Esophagus squamous epithelium (tissue), 5 donors: ENCODE measurements at regions not wholly inside any gene's neighbourhood (a gene's known extent, or its start where the extent isn't known, plus 50 kb on each side); places are given as distances from the start of the nearest gene placed in this dataset.

ENCODE experiments used
- DNase-seq: peaks from one replicate; lab custom pipeline; 2025; lab: John Stamatoyannopoulos, UW
- H3K27ac ChIP-seq, 4 donors: fragments of 200-600 bp; sonication (generic); one replicate each; pipeline ENCODE4 v1.5.1; 2016 to 2019; ENCODE audit warnings: mild to moderate bottlenecking in 1 of 4
- H3K27me3 ChIP-seq, 4 donors: fragments of 200-600 bp; sonication (generic); 1 replicate in 3 of 4; 2 replicates in 1 of 4; pipeline versions ENCODE4 v1.5.1 to v1.6.0; 2017 to 2021; ENCODE audit warnings: antibody characterized with exemption in 1 of 4
- H3K36me3 ChIP-seq, 3 donors: fragments of 200-600 bp; sonication (generic); one replicate each; pipeline ENCODE4 v1.5.1; 2016 to 2019
- H3K4me1 ChIP-seq, 3 donors: fragments of 200-600 bp; sonication (generic); one replicate each; pipeline ENCODE4 v1.5.1; 2017 to 2019
- H3K4me3 ChIP-seq, 4 donors: fragments of 200-600 bp; sonication (generic); 1 replicate in 3 of 4; 2 replicates in 1 of 4; pipeline ENCODE4 v1.5.1; 2016 to 2019; ENCODE audit warnings: mild to moderate bottlenecking in 2 of 4, moderate library complexity in 1 of 4
- H3K9me3 ChIP-seq, 3 donors: fragments of 200-600 bp; sonication (generic); one replicate each; pipeline ENCODE4 v1.5.1; 2016 to 2019
- CTCF ChIP-seq, 6 experiments: fragments of 450-650 bp in 4 of 6; fragments of 200-600 bp in 2 of 6; sonication (generic) in 2 of 6; IDR thresholded peaks; one replicate each; pipeline ENCODE4 v1.5.1; 2016 to 2019; ENCODE audit warnings: antibody characterized with exemption in 6 of 6, mild to moderate bottlenecking in 4 of 6, moderate library complexity in 4 of 6
- POLR2A ChIP-seq, 4 donors: fragments of 450-650 bp; IDR thresholded peaks; one replicate each; pipeline ENCODE4 v1.6.1; 2017; ENCODE audit warnings: antibody characterized with exemption in 4 of 4, mild to moderate bottlenecking in 4 of 4, moderate library complexity in 3 of 4
- WGBS, 2 donors: methylation state at CpG; one replicate each; pipeline ENCODE4 v1.1.5; 2018; 5-methylcytosine and 5-hydroxymethylcytosine counted together
- intact Hi-C: fragments of 100-400 bp; cut with DNase I; formaldehyde crosslinking; loops from one replicate; pipeline ENCODE4 v1.15.0; 2022
- donor health status: DM: yes; HTN: yes; CAD: no.

- no peak for DNase-seq
- no peaks in the 10 kb centered on the region for H3K27me3 ChIP-seq
- intact Hi-C loops = no loop called here
- H3K36me3 ChIP-seq = no peaks in the 10 kb centered on the region
- no peak overlapping the region for H3K4me3 ChIP-seq
- TF ChIP-seq POLR2A (IDR thresholded peaks at IDR 0.05) (no peak), CTCF (IDR thresholded peaks at IDR 0.05) (no peak)
- H3K27ac ChIP-seq = no peak overlapping the region
- H3K9me3 ChIP-seq = peaks cover 0 to 11% (median 10%) of the 10 kb centered on the region in 3 donors
- no peaks in the 10 kb centered on the region for H3K4me1 ChIP-seq
Measured at GRCh38 chr4:53830511-53830910, 233.9 kb downstream of the CHIC2 start.

- no peaks in the 10 kb centered on the region for H3K9me3 ChIP-seq
- intact Hi-C loops = no loop called here
- no peak overlapping the region for H3K4me3 ChIP-seq
- 43% methylated on average over 2 to 8 of the region's 8 CpGs for WGBS, 2 donors
- no peak overlapping the region for H3K27ac ChIP-seq
- no peak for DNase-seq
- no peaks in the 10 kb centered on the region for H3K27me3 ChIP-seq
- H3K4me1 ChIP-seq = no peaks in the 10 kb centered on the region
- no peaks in the 10 kb centered on the region for H3K36me3 ChIP-seq
- no peak for TF ChIP-seq CTCF (IDR thresholded peaks at IDR 0.05)
- TF ChIP-seq POLR2A (IDR thresholded peaks at IDR 0.05) = no peak
Measured at GRCh38 chr4:53821179-53821851, 230.0 kb upstream of the LNX1 start.

GRCh38 chr4:53818104-53818503, 226.8 kb upstream of the LNX1 start:
- no peak for DNase-seq
- Histone ChIP-seq H3K27ac (peak overlapping the region in 2 of 4 donors; percentile 4 to 7), H3K36me3 (no peaks in the 10 kb centered on the region), H3K27me3 (no peaks in the 10 kb centered on the region), H3K4me1 (no peaks in the 10 kb centered on the region), H3K4me3 (no peak overlapping the region), H3K9me3 (no peaks in the 10 kb centered on the region)
- TF ChIP-seq POLR2A (IDR thresholded peaks at IDR 0.05) (no peak), CTCF (IDR thresholded peaks at IDR 0.05) (no peak)
- intact Hi-C loops = no loop called here
- WGBS, 2 donors = 42 to 46% methylated on average over 5 of the region's 5 CpGs

GRCh38 chr4:53816561-53816960, 225.3 kb upstream of the LNX1 start:
- H3K27ac ChIP-seq = no peak overlapping the region
- H3K27me3 ChIP-seq = no peaks in the 10 kb centered on the region
- no peaks in the 10 kb centered on the region for H3K36me3 ChIP-seq
- H3K9me3 ChIP-seq = no peaks in the 10 kb centered on the region
- H3K4me3 ChIP-seq = no peak overlapping the region
- TF ChIP-seq POLR2A (IDR thresholded peaks at IDR 0.05) = no peak
- no peak for DNase-seq
- no peaks in the 10 kb centered on the region for H3K4me1 ChIP-seq
- intact Hi-C loops = no loop called here
- 57 to 69% methylated on average over 8 to 9 of the region's 10 CpGs for WGBS, 2 donors

GRCh38 chr4:53815281-53815680, 224.0 kb upstream of the LNX1 start:
- H3K27ac ChIP-seq = no peak overlapping the region
- 74 to 78% methylated on average over 3 of the region's 3 CpGs for WGBS, 2 donors
- no peaks in the 10 kb centered on the region for H3K9me3 ChIP-seq

More at GRCh38 chr4:53815281-53815680, 224.0 kb upstream of the LNX1 start:
- no peak for DNase-seq
- Histone ChIP-seq H3K36me3 (no peaks in the 10 kb centered on the region), H3K4me1 (no peaks in the 10 kb centered on the region), H3K4me3 (no peak overlapping the region), H3K27me3 (no peaks in the 10 kb centered on the region)
- TF ChIP-seq CTCF (IDR thresholded peaks at IDR 0.05) (no peak), POLR2A (IDR thresholded peaks at IDR 0.05) (no peak)
- intact Hi-C loops = no loop called here
